Endothelial cell (in vitro differentiated cells): ENCODE measurements at regions not wholly inside any gene's neighbourhood (a gene's known extent, or its start where the extent isn't known, plus 50 kb on each side); places are given as distances from the start of the nearest gene placed in this dataset.

ENCODE experiments used
- DNase-seq: peaks from one replicate; pipeline ENCODE4 v3.0.0; 2021; ENCODE audit warnings: low spot score
- H3K27ac Mint-ChIP-seq: one replicate; pipeline ENCODE4 v1.8.0; 2021; ENCODE audit warnings: mixed read lengths, inconsistent platforms; ENCODE audit not compliant: unreplicated experiment
- H3K27me3 Mint-ChIP-seq: one replicate; pipeline ENCODE4 v1.8.0; 2021; ENCODE audit warnings: mild to moderate bottlenecking, moderate library complexity, mixed read lengths, inconsistent platforms; ENCODE audit not compliant: unreplicated experiment
- H3K36me3 Mint-ChIP-seq: one replicate; pipeline ENCODE4 v1.8.0; 2021; ENCODE audit warnings: mild to moderate bottlenecking, low read depth, mixed read lengths, inconsistent platforms; ENCODE audit not compliant: unreplicated experiment
- H3K4me1 Mint-ChIP-seq: one replicate; pipeline ENCODE4 v1.8.0; 2021; ENCODE audit warnings: mild to moderate bottlenecking, mixed read lengths, inconsistent platforms; ENCODE audit not compliant: unreplicated experiment
- H3K4me3 Mint-ChIP-seq: one replicate; pipeline ENCODE4 v1.8.0; 2021; ENCODE audit warnings: mild to moderate bottlenecking, mixed read lengths, inconsistent platforms; ENCODE audit not compliant: unreplicated experiment
- H3K9me3 Mint-ChIP-seq: one replicate; pipeline ENCODE4 v1.8.0; 2021; ENCODE audit warnings: mixed read lengths, inconsistent platforms; ENCODE audit not compliant: unreplicated experiment
- TF ChIP-seq, protein P1 (sequence below): fragments of 200-600 bp; sonication (generic); IDR thresholded peaks from one replicate; pipeline ENCODE4 v1.5.0; 2021; ENCODE audit warnings: antibody characterized with exemption; ENCODE audit not compliant: unreplicated experiment

DNA sequence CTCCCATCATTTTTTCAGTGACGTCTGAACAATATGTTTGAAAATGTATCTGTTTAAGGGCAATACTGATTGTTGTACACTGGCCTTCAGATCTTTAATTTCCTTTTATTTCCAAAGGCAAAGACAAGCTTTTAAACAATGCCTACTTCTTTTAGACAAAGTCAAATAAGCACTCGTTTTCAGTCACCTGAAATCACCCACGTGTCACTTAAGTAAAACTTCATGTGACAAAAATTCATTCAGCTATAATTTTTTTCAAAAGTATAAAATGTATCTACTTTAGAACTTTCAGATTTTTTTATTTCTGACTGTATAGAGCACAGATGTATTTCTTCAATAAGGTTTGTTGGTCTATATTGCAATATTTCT lies 113.5 kb upstream of the BEND6 start:
- peak overlapping the region; percentile 73 for H3K27ac Mint-ChIP-seq

DNA sequence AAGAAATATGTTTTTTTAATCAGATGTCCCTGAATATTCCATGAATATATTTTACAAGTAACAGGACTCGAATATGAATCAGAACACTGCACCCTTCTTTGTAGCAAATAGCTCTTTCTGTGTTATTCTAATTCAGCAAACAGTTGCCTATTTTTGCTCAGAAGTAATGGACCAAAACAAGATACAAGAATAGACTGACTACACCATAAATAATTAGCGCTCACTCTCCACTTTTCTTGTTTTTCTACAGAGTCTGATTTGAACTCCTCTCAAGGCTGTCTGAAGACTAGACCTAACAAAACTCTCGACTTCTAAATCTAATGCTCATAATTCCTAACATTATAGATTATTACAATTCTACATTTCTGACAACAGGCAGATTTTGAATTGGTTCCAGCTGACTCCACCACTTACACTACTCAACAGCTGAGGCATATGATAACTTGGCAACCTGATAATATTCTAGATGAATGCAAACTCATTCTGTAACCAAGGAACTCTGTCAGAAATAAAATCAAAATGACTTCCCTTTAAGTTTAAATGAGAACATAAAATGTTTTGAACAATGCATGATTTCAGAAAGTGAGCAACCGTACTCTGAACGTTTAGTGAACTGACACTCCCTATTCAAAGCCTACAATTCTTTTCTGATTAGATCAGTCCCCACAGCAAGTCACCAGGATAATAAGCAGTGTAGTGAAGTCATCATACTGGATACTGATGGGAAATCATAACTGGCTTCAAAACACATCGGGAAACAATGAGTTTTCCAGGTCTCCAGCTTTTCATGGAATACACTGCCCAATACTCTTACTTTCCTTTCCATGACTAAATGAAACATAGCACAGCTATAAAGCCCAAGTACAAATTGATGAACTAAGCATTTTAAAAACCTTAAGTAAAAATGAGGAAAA lies 114.2 kb upstream of the BEND6 start:
- Mint-ChIP-seq H3K27ac (peak overlapping the region; percentile 73), H3K9me3 (no peaks in the 10 kb centered on the region), H3K27me3 (peaks cover 7% of the 10 kb centered on the region), H3K4me3 (no peak overlapping the region), H3K4me1 (peaks cover 43% of the 10 kb centered on the region), H3K36me3 (no peaks in the 10 kb centered on the region)
- TF ChIP-seq, protein P1, sequence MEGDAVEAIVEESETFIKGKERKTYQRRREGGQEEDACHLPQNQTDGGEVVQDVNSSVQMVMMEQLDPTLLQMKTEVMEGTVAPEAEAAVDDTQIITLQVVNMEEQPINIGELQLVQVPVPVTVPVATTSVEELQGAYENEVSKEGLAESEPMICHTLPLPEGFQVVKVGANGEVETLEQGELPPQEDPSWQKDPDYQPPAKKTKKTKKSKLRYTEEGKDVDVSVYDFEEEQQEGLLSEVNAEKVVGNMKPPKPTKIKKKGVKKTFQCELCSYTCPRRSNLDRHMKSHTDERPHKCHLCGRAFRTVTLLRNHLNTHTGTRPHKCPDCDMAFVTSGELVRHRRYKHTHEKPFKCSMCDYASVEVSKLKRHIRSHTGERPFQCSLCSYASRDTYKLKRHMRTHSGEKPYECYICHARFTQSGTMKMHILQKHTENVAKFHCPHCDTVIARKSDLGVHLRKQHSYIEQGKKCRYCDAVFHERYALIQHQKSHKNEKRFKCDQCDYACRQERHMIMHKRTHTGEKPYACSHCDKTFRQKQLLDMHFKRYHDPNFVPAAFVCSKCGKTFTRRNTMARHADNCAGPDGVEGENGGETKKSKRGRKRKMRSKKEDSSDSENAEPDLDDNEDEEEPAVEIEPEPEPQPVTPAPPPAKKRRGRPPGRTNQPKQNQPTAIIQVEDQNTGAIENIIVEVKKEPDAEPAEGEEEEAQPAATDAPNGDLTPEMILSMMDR = no peak
- no peak for DNase-seq

More for the DNA sequence above, 113.5 kb upstream of the BEND6 start:
- no peak overlapping the region for H3K4me3 Mint-ChIP-seq
- DNase-seq = no peak
- no peaks in the 10 kb centered on the region for H3K36me3 Mint-ChIP-seq
- H3K9me3 Mint-ChIP-seq = no peaks in the 10 kb centered on the region
- TF ChIP-seq, protein P1 = no peak
- H3K27me3 Mint-ChIP-seq = peaks cover 7% of the 10 kb centered on the region
- peaks cover 46% of the 10 kb centered on the region for H3K4me1 Mint-ChIP-seq

DNA sequence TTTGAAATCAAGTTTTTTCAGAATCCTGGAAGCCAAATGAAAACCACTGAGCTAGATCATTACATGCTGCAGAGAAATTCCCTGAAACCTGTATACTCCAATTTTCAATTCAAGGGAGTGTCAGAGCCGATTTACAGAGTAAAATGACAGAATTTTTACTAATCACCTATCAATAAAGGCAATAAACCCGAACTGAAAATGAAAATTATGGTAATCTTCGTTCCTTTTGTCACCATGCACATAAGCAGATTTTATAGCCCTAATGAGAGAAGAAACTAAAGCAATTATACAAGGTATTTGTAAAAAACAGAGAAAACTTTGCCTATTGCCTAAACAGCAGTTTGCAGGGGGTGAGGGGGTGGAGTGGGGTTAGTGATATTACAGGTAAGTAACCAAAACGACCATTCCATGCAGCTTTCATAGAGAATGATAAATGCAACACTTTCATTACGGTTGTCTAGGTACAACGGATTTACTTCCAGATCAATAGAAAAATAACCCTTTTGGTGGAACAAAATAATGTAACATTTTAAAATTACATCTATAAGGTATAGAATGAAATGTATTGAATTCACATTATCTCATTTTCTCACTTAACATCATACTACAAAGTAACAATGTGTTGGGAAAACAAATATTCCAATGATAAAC lies 115.2 kb upstream of the BEND6 start:
- Mint-ChIP-seq H3K36me3 (no peaks in the 10 kb centered on the region), H3K9me3 (no peaks in the 10 kb centered on the region), H3K4me3 (no peak overlapping the region), H3K27me3 (peaks cover 7% of the 10 kb centered on the region), H3K4me1 (peaks cover 40% of the 10 kb centered on the region), H3K27ac (no peak overlapping the region)
- TF ChIP-seq, protein P1 = no peak
- no peak for DNase-seq

DNA sequence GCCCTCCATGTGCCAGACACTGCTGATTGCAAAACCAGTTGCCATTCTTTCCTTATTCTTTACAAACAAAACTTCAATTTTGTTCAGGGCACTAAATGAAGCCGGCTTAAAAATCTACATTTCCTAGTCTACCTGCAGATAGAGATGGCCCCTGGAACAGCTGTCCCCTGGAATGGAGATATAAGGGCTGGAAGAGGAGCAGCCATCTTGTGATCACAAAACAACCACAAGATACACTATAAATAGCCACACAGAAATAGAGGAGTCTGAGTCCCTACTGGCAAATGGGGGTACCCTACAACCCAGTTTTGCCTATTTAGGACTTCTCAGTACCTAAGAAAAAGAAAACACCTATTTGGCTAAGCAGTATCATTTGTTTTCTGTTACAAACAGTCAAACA lies 115.9 kb upstream of the BEND6 start:
- H3K9me3 Mint-ChIP-seq = no peaks in the 10 kb centered on the region
- no peak for DNase-seq
- peaks cover 7% of the 10 kb centered on the region for H3K27me3 Mint-ChIP-seq
- no peak overlapping the region for H3K4me3 Mint-ChIP-seq
- TF ChIP-seq, protein P1 = no peak
- no peak overlapping the region for H3K27ac Mint-ChIP-seq
- H3K36me3 Mint-ChIP-seq = no peaks in the 10 kb centered on the region
- peaks cover 42% of the 10 kb centered on the region for H3K4me1 Mint-ChIP-seq
